ENCODE measurements at regions not wholly inside any gene's neighbourhood (a gene's known extent, or its start where the extent isn't known, plus 50 kb on each side); places are given as distances from the start of the nearest gene placed in this dataset.

DNA sequence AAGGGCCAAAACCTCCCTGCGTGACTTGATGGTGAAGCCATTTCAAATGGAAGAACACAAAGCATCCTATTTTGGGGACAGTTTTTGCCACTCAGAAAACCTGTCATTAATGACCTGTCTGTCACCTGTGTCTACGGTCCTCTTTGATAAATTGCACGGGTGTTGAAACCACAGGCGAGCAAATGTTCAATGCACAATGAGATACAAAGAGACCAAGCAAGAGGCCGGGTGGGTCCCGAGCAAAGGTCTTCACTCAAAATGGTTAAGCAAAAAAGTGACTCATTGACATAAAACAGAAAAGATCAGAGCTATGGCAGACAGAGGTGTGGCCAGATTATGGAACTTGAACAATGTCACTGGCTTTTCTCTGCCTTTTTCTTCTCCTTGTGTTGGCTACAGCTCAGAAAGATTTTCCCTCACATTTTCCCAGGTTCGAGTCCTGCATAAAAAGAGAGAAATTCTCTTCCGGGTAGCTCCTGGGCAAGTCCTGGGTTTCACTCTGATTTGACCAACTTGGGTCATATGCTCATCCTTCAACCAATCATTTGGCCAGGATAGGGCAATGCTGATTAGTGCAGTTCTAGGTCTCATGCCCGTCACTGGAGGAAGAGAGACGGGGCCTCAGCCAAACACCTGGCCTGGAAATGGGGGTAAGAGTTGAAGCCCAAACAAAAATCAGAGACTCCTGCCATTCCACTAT is 92.2 kb downstream of the CMC2 start:
- TF ChIP-seq, protein P1, sequence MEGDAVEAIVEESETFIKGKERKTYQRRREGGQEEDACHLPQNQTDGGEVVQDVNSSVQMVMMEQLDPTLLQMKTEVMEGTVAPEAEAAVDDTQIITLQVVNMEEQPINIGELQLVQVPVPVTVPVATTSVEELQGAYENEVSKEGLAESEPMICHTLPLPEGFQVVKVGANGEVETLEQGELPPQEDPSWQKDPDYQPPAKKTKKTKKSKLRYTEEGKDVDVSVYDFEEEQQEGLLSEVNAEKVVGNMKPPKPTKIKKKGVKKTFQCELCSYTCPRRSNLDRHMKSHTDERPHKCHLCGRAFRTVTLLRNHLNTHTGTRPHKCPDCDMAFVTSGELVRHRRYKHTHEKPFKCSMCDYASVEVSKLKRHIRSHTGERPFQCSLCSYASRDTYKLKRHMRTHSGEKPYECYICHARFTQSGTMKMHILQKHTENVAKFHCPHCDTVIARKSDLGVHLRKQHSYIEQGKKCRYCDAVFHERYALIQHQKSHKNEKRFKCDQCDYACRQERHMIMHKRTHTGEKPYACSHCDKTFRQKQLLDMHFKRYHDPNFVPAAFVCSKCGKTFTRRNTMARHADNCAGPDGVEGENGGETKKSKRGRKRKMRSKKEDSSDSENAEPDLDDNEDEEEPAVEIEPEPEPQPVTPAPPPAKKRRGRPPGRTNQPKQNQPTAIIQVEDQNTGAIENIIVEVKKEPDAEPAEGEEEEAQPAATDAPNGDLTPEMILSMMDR (conservative IDR thresholded peaks at IDR 0.05; ENCODE audit: low read depth, low read length): no peak
- no peak for TF ChIP-seq EZH2 (IDR thresholded peaks at IDR 0.05; ENCODE audit: borderline replicate concordance, low read depth, low read length, poor library complexity, severe bottlenecking)

All from A673 (cell line).